ENCODE measurements at regions not wholly inside any gene's neighbourhood (a gene's known extent, or its start where the extent isn't known, plus 50 kb on each side); places are given as distances from the start of the nearest gene placed in this dataset.
A peak's percentile ranks its signal among the peaks of the same experiment; 100 is the strongest.

DNA sequence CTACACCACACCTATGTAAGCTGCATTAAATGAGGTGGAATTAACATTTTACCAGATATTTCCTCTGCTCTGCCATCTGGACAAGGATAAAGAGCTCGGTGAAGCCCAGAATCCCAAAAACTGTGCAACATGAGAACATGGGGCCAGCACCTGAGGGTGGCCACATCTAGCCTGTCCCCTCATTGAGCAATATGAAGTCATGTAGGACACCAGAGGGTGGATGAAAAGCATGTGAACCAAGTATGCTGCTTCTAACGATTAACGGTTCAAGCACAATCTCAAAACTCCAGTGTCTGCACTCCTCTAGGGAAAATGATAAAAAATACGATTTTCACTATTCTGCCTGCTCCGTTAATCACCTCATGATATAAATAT, 545.8 kb downstream of the EBF1 start:
- TF ChIP-seq EP300 (IDR thresholded peaks at IDR 0.05) (no peak), POLR2AphosphoS5 (IDR thresholded peaks at IDR 0.05) (peak in 1 of 3 donors; percentile 15)
- TF ChIP-seq, protein P1, sequence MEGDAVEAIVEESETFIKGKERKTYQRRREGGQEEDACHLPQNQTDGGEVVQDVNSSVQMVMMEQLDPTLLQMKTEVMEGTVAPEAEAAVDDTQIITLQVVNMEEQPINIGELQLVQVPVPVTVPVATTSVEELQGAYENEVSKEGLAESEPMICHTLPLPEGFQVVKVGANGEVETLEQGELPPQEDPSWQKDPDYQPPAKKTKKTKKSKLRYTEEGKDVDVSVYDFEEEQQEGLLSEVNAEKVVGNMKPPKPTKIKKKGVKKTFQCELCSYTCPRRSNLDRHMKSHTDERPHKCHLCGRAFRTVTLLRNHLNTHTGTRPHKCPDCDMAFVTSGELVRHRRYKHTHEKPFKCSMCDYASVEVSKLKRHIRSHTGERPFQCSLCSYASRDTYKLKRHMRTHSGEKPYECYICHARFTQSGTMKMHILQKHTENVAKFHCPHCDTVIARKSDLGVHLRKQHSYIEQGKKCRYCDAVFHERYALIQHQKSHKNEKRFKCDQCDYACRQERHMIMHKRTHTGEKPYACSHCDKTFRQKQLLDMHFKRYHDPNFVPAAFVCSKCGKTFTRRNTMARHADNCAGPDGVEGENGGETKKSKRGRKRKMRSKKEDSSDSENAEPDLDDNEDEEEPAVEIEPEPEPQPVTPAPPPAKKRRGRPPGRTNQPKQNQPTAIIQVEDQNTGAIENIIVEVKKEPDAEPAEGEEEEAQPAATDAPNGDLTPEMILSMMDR (IDR thresholded peaks at IDR 0.05), result no peak
